Neural crest cell (in vitro differentiated cells): ENCODE measurements at regions not wholly inside any gene's neighbourhood (a gene's known extent, or its start where the extent isn't known, plus 50 kb on each side); places are given as distances from the start of the nearest gene placed in this dataset.

ENCODE experiments used
- DNase-seq: peaks from one replicate; pipeline ENCODE4 v3.0.0; 2021; ENCODE audit warnings: low read depth, mixed read lengths, low spot score
- H3K27ac Mint-ChIP-seq: one replicate; pipeline ENCODE4 v1.8.0; 2021; ENCODE audit warnings: mild to moderate bottlenecking, mixed read lengths; ENCODE audit not compliant: unreplicated experiment
- H3K27me3 Mint-ChIP-seq: 2 replicates; pipeline ENCODE4 v1.8.0; 2021; ENCODE audit warnings: low read depth, mild to moderate bottlenecking, mixed read lengths
- H3K36me3 Mint-ChIP-seq: 2 replicates; pipeline ENCODE4 v1.8.0; 2021; ENCODE audit warnings: low read depth, mild to moderate bottlenecking, mixed read lengths
- H3K4me1 Mint-ChIP-seq: 2 replicates; pipeline ENCODE4 v1.8.0; 2021; ENCODE audit warnings: mixed read lengths
- H3K4me3 Mint-ChIP-seq: one replicate; pipeline ENCODE4 v1.8.0; 2021; ENCODE audit warnings: mild to moderate bottlenecking, mixed read lengths
- H3K9me3 Mint-ChIP-seq: 2 replicates; pipeline ENCODE4 v1.8.0; 2021; ENCODE audit warnings: mixed read lengths
- CTCF ChIP-seq: fragments of 200-600 bp; sonication (generic); conservative IDR thresholded peaks from 2 replicates; pipeline ENCODE4 v1.5.0; 2021; ENCODE audit warnings: antibody characterized with exemption, mild to moderate bottlenecking

GRCh38 chr15:31250033-31250432, 76.6 kb upstream of the KLF13 start:
- no peak overlapping the region for H3K4me3 Mint-ChIP-seq
- no peak for DNase-seq
- no peaks in the 10 kb centered on the region for H3K36me3 Mint-ChIP-seq
- H3K4me1 Mint-ChIP-seq = no peaks in the 10 kb centered on the region
- no peaks in the 10 kb centered on the region for H3K27me3 Mint-ChIP-seq
- H3K27ac Mint-ChIP-seq = no peak overlapping the region
- no peaks in the 10 kb centered on the region for H3K9me3 Mint-ChIP-seq
- no peak for TF ChIP-seq CTCF

- H3K4me3 Mint-ChIP-seq = no peak overlapping the region
- no peaks in the 10 kb centered on the region for H3K27me3 Mint-ChIP-seq
- DNase-seq = no peak
- TF ChIP-seq CTCF = no peak
- H3K36me3 Mint-ChIP-seq = no peaks in the 10 kb centered on the region
- no peaks in the 10 kb centered on the region for H3K4me1 Mint-ChIP-seq
- no peaks in the 10 kb centered on the region for H3K9me3 Mint-ChIP-seq
- no peak overlapping the region for H3K27ac Mint-ChIP-seq
Measured at GRCh38 chr15:31251165-31251564, 75.5 kb upstream of the KLF13 start.

GRCh38 chr15:31252171-31252785, 74.4 kb upstream of the KLF13 start:
- Mint-ChIP-seq H3K27me3 (no peaks in the 10 kb centered on the region), H3K27ac (no peak overlapping the region), H3K36me3 (no peaks in the 10 kb centered on the region), H3K4me3 (no peak overlapping the region), H3K4me1 (no peaks in the 10 kb centered on the region), H3K9me3 (no peaks in the 10 kb centered on the region)
- TF ChIP-seq CTCF = no peak
- no peak for DNase-seq

- H3K9me3 Mint-ChIP-seq = no peaks in the 10 kb centered on the region
- no peak overlapping the region for H3K4me3 Mint-ChIP-seq
- H3K4me1 Mint-ChIP-seq = no peaks in the 10 kb centered on the region
- TF ChIP-seq CTCF = no peak
- no peak overlapping the region for H3K27ac Mint-ChIP-seq
- H3K36me3 Mint-ChIP-seq = no peaks in the 10 kb centered on the region
- DNase-seq = no peak
- H3K27me3 Mint-ChIP-seq = no peaks in the 10 kb centered on the region
Measured at GRCh38 chr15:31254431-31255175, 72.0 kb upstream of the KLF13 start.

GRCh38 chr15:31255176-31255510, 71.5 kb upstream of the KLF13 start:
- no peaks in the 10 kb centered on the region for H3K36me3 Mint-ChIP-seq
- no peak overlapping the region for H3K27ac Mint-ChIP-seq
- DNase-seq = no peak
- no peaks in the 10 kb centered on the region for H3K27me3 Mint-ChIP-seq
- H3K4me1 Mint-ChIP-seq = no peaks in the 10 kb centered on the region
- H3K9me3 Mint-ChIP-seq = no peaks in the 10 kb centered on the region
- no peak overlapping the region for H3K4me3 Mint-ChIP-seq
- TF ChIP-seq CTCF = no peak
